ENCODE measurements at regions not wholly inside any gene's neighbourhood (a gene's known extent, or its start where the extent isn't known, plus 50 kb on each side); places are given as distances from the start of the nearest gene placed in this dataset.

DNA sequence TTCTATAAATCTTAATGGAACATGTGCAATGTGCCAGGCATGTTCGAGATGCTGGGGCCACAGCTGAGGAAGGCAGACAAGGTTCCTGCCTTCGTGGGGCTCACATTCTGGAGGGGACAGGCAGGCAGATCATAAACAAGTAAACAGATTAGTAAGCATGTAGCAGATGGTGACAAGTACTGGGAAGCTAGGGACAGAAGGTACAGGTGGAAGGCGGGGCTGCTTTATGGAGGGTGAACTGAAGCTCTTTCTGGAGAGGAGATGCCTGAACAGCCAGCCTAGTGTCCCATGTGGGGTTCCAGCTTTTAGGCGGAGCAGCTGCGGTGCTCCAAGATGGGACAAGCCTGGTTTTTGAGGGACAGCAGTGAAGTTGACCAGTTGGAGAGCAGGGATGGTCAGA lies 74.7 kb upstream of the SNRK start:
- TF ChIP-seq, protein P1, sequence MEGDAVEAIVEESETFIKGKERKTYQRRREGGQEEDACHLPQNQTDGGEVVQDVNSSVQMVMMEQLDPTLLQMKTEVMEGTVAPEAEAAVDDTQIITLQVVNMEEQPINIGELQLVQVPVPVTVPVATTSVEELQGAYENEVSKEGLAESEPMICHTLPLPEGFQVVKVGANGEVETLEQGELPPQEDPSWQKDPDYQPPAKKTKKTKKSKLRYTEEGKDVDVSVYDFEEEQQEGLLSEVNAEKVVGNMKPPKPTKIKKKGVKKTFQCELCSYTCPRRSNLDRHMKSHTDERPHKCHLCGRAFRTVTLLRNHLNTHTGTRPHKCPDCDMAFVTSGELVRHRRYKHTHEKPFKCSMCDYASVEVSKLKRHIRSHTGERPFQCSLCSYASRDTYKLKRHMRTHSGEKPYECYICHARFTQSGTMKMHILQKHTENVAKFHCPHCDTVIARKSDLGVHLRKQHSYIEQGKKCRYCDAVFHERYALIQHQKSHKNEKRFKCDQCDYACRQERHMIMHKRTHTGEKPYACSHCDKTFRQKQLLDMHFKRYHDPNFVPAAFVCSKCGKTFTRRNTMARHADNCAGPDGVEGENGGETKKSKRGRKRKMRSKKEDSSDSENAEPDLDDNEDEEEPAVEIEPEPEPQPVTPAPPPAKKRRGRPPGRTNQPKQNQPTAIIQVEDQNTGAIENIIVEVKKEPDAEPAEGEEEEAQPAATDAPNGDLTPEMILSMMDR (conservative IDR thresholded peaks at IDR 0.05; ENCODE audit: low read depth, low read length), result no peak
- TF ChIP-seq EZH2phosphoT487 (IDR thresholded peaks at IDR 0.05; ENCODE audit: borderline replicate concordance, low read length), result no peak
- TF ChIP-seq EZH2 (IDR thresholded peaks at IDR 0.05; ENCODE audit: low read length, unreplicated experiment), result no peak
